Left ventricle myocardium superior (tissue), 1 donor: ENCODE measurements at regions not wholly inside any gene's neighbourhood (a gene's known extent, or its start where the extent isn't known, plus 50 kb on each side); places are given as distances from the start of the nearest gene placed in this dataset.

Experiments used
- ATAC-seq: fragments of 200-7000 bp; cut with Tn5 transposase; one replicate; pipeline ENCODE4 v1.9.1; 2020; ENCODE audit warnings: mild to moderate bottlenecking, moderate library complexity
- DNase-seq: peaks from one replicate; pipeline ENCODE4 v3.0.0-alpha.2; 2020
- intact Hi-C: fragments of 100-400 bp; cut with micrococcal nuclease; formaldehyde crosslinking; loops from one replicate; pipeline ENCODE4 v1.11.0; 2022
- donor health status: DM: no; HTN: yes; CAD: no; lungs with severe emphysema.

DNA sequence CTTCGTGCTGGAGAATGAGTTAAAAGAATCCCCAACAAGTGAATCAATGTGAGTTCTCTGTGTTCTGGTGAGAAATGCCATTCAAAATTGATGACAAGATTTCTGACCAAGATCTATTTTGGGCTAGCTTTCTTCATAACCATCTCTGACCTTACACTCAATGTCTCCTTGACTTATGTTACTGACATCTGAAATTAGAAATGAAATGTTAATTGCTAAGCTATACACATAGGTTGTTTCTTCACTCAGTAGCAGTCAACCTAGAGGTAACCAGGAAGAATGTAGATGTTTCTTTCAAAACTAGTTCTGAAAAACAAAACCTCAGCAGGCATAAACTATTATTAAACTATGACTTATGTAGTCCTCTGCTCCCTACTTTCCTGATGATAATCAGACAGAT, 2220.7 kb upstream of the C9orf72 start:
- intact Hi-C loops = no loop called here
- ATAC-seq = no peak
- DNase-seq = no peak

DNA sequence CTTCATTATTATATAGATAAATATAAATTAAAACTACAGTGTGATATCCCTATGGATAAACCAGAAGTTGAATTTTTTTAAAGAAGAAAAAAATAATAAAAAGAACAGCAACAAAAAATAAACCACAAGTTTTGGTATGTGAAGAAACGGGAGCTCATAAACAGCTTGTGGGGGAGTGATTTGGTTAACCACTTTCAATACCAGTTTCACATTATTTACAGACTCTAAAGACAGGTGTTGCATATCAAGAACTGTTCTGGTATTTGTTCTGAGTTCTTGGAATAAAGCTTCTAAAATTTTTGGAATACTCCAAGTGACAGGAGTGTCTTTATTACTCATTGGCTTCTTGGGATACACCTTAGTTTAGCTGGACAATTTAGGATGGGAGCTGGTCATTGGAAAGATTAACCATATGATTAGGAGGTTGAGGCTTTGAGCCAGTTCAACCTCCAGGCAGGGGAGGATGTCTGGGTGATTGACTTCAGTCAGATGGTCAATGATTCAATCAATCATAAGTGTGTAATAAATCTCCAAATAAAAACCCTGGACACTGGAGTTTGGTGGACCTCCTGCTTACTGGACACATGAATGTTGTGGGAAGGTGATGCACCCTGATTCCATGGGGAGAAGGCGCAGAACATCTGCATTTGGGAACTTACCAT, 2223.1 kb upstream of the C9orf72 start:
- intact Hi-C loops = no loop called here
- DNase-seq (no peak), ATAC-seq (no peak)

DNA sequence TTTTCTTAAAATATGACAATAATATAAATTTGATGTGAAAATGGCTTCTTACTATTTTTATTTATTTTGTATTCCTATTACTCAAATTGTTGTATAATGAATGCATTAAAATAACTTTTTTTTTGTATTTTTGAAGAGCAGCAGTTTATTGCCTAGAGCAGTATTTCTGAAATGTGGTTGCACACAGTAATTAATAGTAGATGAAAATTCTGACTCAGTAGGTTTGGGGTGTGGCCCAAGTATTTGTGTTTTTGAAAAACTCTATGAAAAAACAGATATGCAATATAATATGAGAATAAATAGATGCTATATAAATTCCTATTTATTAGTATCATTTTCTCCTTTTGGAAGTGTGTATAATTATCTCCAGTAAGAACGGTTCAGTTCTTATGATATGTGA, 2225.3 kb upstream of the C9orf72 start:
- ATAC-seq = no peak
- no peak for DNase-seq
- intact Hi-C loops = no loop called here

DNA sequence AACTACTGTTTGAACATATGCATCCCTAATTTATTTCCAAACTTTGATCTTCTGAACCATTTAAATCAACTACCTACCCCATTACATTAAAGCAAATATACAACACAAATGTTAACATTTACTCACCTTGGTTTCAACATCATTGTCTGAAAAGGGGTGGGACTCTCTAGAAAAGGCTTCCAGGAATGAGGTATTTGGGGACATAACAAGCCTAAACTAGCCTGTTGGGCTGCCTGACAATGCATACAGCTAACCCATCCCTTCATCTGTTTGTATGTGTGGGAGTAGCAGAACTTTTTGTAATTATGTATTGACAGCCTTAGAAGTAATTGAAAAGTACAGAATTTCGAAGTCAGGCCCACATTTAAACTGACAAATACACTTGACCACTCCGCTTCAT, 2225.9 kb upstream of the C9orf72 start:
- DNase-seq (no peak), ATAC-seq (no peak)
- intact Hi-C loops = no loop called here

DNA sequence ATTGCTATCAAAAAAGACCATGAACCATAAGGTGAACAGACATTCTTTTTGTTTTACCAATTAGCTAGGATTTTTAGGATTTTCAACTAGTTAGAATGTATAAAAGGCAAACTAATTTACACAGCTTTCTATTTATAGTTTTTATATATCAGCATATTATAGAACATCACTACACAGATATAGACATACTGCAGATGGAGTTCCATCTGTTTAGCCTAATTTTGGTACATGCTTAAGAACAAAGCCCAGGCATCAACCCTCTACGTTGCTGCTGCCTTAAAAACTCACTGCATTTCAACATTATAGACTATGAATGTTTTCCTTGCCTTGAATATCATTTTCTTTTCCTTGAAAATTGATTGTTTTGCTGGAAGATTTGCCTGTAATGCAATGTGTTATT, 2227.5 kb upstream of the C9orf72 start:
- intact Hi-C loops = no loop called here
- DNase-seq (no peak), ATAC-seq (no peak)

DNA sequence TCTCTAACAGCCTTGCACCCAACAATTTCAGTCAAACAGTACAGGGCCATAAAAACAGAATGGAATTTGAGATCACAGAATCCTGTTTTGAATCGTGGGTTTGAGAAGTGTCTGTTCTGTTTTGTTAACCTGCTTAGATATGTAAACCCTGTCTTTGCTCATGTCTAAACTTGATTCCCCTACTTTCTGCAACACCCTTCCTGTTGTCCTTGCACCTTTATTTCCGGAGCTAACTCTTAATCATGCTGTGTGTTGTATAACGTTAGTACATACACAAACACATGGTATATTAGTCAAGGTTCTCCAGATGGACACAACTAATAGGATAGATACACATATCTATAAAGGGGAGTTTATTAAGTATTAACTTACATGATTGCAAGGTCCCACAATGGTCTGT, 2229.2 kb upstream of the C9orf72 start:
- ATAC-seq = no peak
- no peak for DNase-seq
- intact Hi-C loops = no loop called here

DNA sequence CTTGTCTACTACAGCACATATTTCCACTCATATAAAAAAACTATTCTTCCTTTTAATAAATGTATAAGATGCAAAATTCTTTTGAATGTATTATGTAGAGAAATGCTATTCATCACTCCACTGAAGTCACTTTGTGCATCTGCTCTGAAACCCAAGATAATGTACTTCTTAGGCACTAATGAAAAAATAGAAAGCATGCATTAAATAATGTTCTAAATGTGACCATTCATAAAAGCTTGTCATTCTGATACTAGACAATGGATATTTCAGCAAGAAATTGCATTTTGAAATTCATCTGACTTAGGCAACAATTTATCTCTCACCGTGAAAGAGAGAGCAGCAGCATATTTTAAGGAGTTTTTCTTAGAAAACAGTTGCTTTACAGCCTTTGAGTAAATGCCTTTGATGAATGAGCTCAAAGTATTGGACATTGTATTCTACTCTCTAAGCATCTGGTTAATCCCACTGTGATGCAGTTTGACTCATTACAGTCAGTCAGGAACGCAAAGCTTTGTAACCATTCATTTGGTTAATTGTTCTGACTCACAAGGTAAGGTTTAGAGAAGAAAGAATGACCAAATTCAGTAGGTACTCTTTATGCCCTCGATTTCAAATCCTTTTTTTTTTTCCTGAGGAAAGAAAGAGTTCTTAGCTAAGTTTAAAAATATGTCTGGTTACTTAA, 2233.8 kb upstream of the C9orf72 start:
- no peak for DNase-seq
- ATAC-seq = no peak
- intact Hi-C loops = no loop called here

DNA sequence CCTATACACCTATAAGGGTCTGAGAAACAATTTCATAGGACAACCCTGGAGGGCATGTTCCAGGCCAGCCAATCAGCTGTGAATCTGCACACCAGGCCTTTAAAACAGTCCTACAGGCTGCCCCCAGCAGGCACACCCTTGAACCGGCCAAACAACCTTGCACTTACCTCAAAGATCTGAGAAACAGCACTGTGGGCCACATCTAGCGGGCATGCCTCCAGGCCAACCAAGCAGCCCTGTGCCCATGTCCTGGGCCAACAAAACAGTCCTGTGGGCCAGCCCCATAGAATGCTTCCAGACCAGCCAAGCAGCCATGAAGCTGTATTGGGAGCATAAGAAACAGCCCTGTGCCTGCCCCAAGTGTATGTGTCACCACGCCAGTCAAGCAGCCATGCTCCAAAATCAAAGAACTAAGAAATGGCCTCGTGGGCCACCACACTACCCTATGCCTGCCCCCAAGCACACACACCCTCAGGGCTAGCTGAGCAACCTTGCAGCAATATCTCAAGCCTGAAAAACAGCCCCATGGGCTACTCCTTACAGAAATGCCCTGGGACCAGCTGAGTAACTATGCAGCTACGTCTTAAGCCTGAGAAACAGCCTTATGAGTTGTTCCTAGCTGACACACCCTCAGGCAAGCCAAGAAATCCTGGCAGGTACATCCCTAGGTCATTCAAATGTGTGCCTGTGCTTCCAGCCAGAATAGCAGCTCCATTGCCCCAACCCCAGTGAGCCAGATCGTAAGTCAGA, 2243.8 kb upstream of the C9orf72 start:
- ATAC-seq (no peak), DNase-seq (no peak)
- intact Hi-C loops = no loop called here

DNA sequence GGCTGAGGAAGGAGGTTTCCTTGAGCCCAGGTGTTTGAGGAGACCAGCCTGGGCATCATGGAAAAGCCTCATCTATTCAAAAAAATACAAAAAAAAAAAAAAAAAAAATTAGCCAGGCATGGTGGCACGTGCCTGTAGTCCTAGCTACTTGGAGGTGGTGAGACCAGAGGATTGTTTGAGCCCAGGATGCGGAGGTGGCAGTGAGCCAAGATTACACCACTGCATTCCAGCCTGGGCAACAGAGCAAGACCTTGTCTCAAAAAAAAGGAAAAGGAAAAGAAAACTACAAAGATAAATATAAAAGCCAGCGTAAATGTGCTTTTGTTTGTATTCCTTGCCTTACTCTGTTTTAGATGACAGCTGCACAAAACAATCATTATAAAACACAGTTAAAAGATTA, 2249.2 kb upstream of the C9orf72 start:
- DNase-seq (no peak), ATAC-seq (no peak)
- intact Hi-C loops = no loop called here

DNA sequence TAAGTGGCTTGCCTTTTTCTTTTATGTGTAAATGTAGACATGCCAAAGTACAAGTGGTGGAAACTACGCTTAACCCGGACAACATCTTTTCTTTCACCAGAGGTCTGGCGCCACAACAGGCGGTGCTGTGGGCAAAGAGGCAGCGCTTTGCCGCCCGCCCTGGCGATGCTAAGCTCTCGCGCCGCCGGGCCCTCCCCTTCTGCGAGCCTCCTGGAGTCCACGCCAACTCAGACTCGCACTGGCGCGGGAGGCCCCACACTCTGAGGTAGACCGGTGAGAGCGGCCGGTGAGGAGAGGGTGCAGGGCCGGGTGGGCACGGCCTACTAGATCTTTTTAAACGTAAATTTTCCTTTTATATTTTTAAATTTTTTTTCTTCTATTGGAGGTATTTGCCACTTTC, 2253.1 kb upstream of the C9orf72 start:
- no peak for DNase-seq
- no peak for ATAC-seq
- intact Hi-C loops = no loop called here

DNA sequence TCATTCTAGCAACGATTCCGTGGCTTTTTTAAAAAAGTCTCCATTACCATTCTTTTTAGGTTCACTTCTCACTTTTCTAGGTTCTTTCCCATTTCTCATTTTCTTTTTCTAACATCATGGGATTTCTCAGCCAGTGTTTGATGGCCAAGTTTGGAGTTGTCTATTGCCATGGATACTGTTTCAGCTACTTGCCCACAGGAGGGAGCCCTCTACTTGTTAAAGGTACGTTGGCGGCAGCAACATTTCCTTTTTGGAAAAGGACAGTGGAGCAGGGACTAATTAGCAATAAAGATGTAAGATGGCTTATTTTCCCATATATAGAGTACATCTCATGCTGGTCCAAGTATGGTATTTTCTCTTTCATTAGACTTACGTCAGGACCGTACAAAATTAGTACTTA, 2257.5 kb upstream of the C9orf72 start:
- no peak for ATAC-seq
- no peak for DNase-seq
- intact Hi-C loops = no loop called here

DNA sequence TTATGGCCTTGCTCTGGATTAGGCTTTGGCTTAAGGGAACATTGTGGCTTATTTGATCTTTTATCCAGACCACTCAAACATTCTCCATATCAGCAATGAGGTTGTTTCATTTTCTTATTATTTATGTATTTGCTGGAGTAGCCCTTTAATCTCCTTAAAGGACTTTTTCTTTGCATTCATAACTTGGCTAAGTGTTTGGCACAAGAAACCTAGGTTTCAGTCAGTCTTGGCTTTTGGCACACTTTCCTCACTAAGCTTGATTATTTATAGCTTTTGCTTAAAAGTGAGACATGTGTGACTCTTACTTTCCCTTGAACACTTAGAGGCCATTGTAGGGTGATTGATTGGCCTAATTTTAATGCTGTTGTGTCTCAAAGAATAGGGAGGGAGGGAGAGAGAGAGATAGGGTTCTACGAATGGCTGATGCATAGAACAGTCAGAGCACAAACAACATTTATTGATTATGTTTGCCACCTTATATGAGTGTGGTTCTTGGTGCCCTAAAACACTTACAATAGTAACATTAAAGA, 2265.3 kb upstream of the C9orf72 start:
- no peak for DNase-seq
- intact Hi-C loops = no loop called here
- no peak for ATAC-seq

DNA sequence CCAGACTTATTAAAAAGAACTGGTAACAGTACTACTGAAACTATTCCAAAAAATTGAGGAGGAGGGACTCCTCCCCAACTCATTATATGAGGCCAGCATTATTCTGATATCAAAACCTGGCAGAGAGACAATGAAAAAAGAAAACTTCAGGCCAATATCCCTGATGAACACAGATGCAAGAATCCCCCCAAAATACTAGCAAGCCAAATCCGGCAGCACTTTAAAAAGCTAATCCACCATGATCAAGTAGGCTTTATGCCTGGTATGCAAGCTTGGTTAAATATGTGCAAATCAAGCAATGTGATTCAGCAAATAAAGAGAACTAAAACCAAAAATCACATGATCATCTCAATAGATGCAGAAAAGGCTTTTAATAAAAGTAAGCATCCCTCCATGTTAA, 2271.0 kb upstream of the C9orf72 start:
- intact Hi-C loops = no loop called here
- ATAC-seq (no peak), DNase-seq (no peak)

DNA sequence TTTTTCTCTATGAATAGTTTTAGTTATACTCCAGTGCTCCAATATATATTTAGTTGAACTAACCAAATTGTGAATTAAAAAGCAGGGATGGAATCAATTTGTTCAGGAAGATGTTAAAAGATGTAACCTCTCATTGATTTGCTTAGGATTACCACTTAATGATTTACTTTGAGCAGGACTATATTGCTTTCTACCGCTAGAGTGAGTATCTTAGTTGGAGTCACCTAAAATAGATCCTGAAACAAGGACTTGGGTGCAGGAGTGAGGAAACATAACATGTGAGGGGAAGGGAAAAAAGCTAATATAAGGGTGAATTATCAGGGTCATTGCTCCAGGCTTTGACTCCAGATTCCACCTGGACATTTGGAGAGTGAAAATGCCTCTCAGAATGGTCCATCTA, 2277.4 kb upstream of the C9orf72 start:
- no peak for ATAC-seq
- DNase-seq = no peak
- intact Hi-C loops = no loop called here

DNA sequence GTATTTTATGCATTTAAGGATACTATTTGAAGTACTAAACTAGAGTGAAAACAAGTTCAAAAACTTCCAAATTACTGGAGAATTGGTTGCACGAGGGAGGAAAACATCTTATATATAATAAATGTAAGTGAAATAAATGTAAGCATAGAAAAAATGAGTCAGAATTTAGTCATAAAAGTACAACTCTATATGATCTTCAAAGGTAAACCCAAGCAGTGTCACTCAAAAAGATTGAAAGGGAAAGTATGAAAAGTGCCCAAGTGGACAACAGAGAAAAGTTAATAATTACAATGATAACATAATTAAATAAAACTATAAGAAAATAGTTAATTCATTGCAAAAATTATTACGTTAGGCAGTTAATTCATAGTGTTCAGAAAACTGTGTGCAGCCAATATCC, 2288.5 kb upstream of the C9orf72 start:
- DNase-seq (no peak), ATAC-seq (no peak)
- intact Hi-C loops = no loop called here

DNA sequence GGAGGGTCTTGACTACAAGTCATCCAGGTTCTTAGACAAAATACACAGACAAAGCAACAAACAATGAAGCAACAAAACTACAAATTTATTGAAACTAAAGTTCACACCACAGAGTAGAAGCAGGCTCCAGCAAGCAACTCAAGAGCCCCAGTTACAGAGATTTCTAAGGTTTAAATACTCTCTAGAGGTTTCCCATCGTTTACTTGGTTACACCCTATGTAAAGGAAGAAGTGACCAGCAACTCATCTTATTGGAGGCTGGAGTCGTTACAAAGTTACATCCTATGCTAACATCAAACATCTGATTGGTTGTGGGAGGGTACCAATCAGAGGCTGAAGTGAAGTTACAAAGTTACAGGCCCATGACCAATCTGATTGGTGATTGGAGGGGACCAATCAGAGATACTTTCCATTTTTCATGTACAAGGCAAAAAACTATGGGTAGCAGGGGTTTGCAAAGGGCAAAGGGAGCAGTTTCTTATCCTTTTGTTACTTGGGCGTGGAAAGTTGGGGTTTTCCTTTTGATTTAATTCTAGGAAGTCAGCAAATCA, 2292.6 kb upstream of the C9orf72 start:
- DNase-seq = no peak
- ATAC-seq = no peak

DNA sequence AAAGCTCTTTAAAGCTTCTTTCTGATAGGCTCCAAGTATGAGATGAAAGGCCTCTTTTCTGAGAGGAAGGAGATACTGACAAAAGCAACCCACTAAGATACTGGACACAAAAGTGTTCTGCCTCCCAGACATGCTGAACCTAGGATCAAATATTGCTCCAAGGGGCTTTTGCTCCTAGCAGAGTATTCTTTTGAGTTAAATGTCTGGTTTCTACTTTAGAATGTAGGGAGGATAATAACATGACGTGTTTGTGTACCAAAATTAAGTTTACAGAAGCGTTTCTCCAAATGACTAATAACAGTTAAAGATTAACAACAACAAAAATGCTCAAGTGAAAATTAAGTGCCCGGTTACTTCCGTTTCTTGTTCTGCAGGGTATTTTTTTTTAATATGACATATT, 2293.3 kb upstream of the C9orf72 start:
- DNase-seq (no peak), ATAC-seq (no peak)
- intact Hi-C loops = no loop called here

More for the DNA sequence above, 2292.6 kb upstream of the C9orf72 start:
- intact Hi-C loops = no loop called here

DNA sequence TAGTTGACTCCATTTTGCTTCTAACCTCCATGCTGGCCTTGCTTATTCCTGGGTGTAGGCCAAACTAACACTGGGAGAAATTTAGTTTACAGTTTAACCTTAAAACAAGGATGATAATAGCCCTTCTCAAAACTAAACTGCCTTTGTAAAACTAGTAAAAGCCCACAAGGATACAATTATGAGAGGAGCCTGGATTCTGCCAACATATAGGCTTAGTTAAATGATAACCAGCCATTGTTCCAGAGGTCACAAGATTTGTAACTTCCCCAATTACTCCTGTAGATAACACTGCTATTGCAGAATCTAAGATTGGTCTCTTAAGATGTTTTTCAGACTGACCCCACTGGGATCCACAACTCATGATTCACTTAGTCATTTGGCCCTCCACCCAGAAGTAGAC, 2300.3 kb upstream of the C9orf72 start:
- intact Hi-C loops = no loop called here
- no peak for DNase-seq
- no peak for ATAC-seq

DNA sequence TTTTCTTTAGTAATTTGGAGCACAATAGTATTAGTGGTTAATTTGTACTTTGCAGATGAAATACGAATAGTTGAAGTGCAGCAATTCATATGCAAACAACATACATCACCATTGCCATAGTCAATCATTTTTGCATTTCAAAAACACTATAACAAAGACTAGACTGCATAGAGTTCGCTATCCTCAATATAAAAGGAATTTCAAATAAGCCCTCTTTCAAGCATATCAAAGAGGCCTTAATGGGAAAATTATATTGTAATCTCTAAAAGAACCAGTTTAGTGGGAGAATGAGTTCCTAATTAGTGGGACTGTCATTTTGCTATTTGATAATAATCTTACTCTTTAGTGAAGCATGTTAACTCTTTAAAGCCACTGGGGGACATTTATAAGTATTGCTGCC, 2302.3 kb upstream of the C9orf72 start:
- intact Hi-C loops = no loop called here
- ATAC-seq (no peak), DNase-seq (no peak)

DNA sequence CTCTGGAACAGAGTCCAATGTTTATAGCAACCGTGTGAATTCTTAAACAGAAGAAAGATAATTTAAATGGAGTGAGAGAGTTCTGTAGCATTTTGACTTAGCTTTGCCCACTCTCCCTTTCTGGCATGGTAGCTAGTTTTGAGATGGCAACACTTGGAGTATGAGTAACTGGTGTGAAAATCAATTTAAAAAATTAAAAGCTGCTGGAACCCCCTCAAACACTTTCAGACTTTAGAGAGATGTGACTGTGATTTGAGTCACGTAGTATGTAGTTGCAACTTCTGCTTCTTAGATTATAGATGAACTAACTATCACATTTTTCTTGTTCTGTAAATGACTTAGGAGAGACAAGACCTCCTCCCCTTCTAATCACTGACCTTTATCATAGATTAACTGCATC, 2309.5 kb upstream of the C9orf72 start:
- intact Hi-C loops = no loop called here
- ATAC-seq (no peak), DNase-seq (no peak)
